GM12878 (cell line): ENCODE measurements at regions not wholly inside any gene's neighbourhood (a gene's known extent, or its start where the extent isn't known, plus 50 kb on each side); places are given as distances from the start of the nearest gene placed in this dataset.

Experiments used
- BMI1 ChIP-seq: fragments of 450-650 bp; IDR thresholded peaks from 2 replicates; pipeline ENCODE4 v1.6.1; 2016; ENCODE audit warnings: mild to moderate bottlenecking, moderate library complexity, borderline replicate concordance
- EZH2 ChIP-seq: IDR thresholded peaks from 2 replicates; pipeline ENCODE4 v1.6.1; 2012; ENCODE audit warnings: low read depth, mild to moderate bottlenecking, control low read depth, inconsistent platforms, low read length, borderline replicate concordance; ENCODE audit not compliant: control insufficient read depth
- FOXM1 ChIP-seq: IDR thresholded peaks from 2 replicates; pipeline ENCODE4 v1.6.1; 2012; ENCODE audit warnings: low read depth, mild to moderate bottlenecking, inconsistent platforms, low read length, moderate library complexity
- JUND ChIP-seq: IDR thresholded peaks from 2 replicates; pipeline ENCODE4 v1.6.1; 2012; ENCODE audit warnings: low read depth, mild to moderate bottlenecking, low read length, improper control_type of control experiment, moderate library complexity
- NFYB ChIP-seq: IDR thresholded peaks from 2 replicates; pipeline ENCODE4 v1.6.1; 2011; ENCODE audit warnings: low read depth, mild to moderate bottlenecking, low read length, improper control_type of control experiment, moderate library complexity; ENCODE audit not compliant: insufficient read depth
- SUPT20H ChIP-seq: IDR thresholded peaks from 2 replicates; pipeline ENCODE4 v1.6.1; 2011; ENCODE audit warnings: low read depth, mild to moderate bottlenecking, low read length, moderate library complexity, borderline replicate concordance; ENCODE audit not compliant: control insufficient read depth
- TBL1XR1 ChIP-seq: IDR thresholded peaks from 2 replicates; pipeline ENCODE4 v1.6.1; 2012; ENCODE audit warnings: low read depth, low read length, improper control_type of control experiment
- TF ChIP-seq, protein P1 (sequence below): IDR thresholded peaks from 2 replicates; pipeline ENCODE4 v1.6.1; 2011; ENCODE audit warnings: low read depth, mild to moderate bottlenecking, low read length, moderate library complexity, borderline replicate concordance; ENCODE audit errors: extremely low read depth
- TF ChIP-seq, protein P2 (sequence below), 3 experiments: IDR thresholded peaks in 2 of 3; conservative IDR thresholded peaks in 1 of 3; 2 replicates each; pipeline ENCODE4 v1.5.1; 2011; ENCODE audit warnings: low read depth in 3 of 3, low read length in 3 of 3, mild to moderate bottlenecking in 3 of 3, control low read depth in 2 of 3, moderate library complexity in 2 of 3, inconsistent platforms in 1 of 3, mixed read lengths in 1 of 3; ENCODE audit not compliant: control insufficient read depth in 2 of 3, insufficient read depth in 1 of 3; ENCODE audit errors: extremely low read depth in 1 of 3

DNA sequence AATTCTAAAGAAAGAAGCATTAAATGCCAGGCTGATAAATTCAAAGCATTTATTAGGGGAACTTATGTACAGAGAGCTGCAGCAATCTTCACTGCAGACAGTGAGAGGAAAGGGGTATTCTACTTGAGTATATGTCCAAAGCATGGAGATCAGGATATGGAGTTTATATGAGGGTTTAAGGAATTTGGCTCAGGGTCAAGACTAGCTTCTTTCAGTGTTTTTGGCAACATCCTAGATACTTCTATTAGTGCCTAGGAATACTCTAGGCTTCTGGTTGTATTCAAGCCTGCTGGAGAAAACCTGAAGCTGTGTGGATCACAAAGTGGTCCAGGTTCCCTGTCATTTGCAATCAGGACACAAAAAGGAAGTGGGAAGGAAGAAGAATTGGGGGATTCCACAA lies 194.6 kb downstream of the CETN3 start:
- TF ChIP-seq FOXM1, result no peak
- no peak for TF ChIP-seq JUND
- TF ChIP-seq, protein P1, sequence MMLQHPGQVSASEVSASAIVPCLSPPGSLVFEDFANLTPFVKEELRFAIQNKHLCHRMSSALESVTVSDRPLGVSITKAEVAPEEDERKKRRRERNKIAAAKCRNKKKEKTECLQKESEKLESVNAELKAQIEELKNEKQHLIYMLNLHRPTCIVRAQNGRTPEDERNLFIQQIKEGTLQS, result no peak
- TF ChIP-seq, protein P2, sequence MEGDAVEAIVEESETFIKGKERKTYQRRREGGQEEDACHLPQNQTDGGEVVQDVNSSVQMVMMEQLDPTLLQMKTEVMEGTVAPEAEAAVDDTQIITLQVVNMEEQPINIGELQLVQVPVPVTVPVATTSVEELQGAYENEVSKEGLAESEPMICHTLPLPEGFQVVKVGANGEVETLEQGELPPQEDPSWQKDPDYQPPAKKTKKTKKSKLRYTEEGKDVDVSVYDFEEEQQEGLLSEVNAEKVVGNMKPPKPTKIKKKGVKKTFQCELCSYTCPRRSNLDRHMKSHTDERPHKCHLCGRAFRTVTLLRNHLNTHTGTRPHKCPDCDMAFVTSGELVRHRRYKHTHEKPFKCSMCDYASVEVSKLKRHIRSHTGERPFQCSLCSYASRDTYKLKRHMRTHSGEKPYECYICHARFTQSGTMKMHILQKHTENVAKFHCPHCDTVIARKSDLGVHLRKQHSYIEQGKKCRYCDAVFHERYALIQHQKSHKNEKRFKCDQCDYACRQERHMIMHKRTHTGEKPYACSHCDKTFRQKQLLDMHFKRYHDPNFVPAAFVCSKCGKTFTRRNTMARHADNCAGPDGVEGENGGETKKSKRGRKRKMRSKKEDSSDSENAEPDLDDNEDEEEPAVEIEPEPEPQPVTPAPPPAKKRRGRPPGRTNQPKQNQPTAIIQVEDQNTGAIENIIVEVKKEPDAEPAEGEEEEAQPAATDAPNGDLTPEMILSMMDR (IDR thresholded peaks at IDR 0.05 in 2 of 3, conservative IDR thresholded peaks at IDR 0.05 in 1 of 3; ENCODE audit: control insufficient read depth in 2 of 3, extremely low read depth in 1 of 3, insufficient read depth in 1 of 3, low read depth in 3 of 3, low read length in 3 of 3), result no peak
- no peak for TF ChIP-seq BMI1
- TF ChIP-seq EZH2, result no peak
- TF ChIP-seq NFYB, result no peak
- no peak for TF ChIP-seq SUPT20H
- TF ChIP-seq TBL1XR1, result no peak
